ENCODE measurements at regions not wholly inside any gene's neighbourhood (a gene's known extent, or its start where the extent isn't known, plus 50 kb on each side); places are given as distances from the start of the nearest gene placed in this dataset.
"Not testable (repeated sequence)": the region's sequence is repeated elsewhere in the genome, so short reads cannot be mapped to it uniquely, and the experiment has no call there.

- H3K27me3 Mint-ChIP-seq; H3K36me3 Mint-ChIP-seq (ENCODE audit: insufficient read depth); H3K27ac Mint-ChIP-seq (ENCODE audit: low read depth); H3K4me1 Mint-ChIP-seq; H3K4me3 Mint-ChIP-seq; DNase-seq (ENCODE audit: low spot score in 2 of 2); ATAC-seq (replicated peaks; ENCODE audit: extremely low read depth, poor library complexity, severe bottlenecking): not testable (repeated sequence)
- peaks cover 11% of the 10 kb centered on the region for H3K9me3 Mint-ChIP-seq
Observed at GRCh38 chr1:196021174-196021573, 587.1 kb downstream of the KCNT2 start.

GRCh38 chr1:196009362-196009761 is 598.9 kb downstream of the KCNT2 start:
- Mint-ChIP-seq H3K4me3 (no peak overlapping the region), H3K27me3 (no peaks in the 10 kb centered on the region), H3K4me1 (no peaks in the 10 kb centered on the region), H3K27ac (ENCODE audit: low read depth) (no peak overlapping the region), H3K36me3 (ENCODE audit: insufficient read depth) (no peaks in the 10 kb centered on the region), H3K9me3 (peaks cover 5% of the 10 kb centered on the region)
- no peak for ATAC-seq (replicated peaks; ENCODE audit: extremely low read depth, poor library complexity, severe bottlenecking)
- no peak for DNase-seq (ENCODE audit: low spot score in 2 of 2)

- Mint-ChIP-seq H3K27me3 (no peaks in the 10 kb centered on the region), H3K9me3 (no peaks in the 10 kb centered on the region), H3K4me1 (no peaks in the 10 kb centered on the region), H3K27ac (ENCODE audit: low read depth) (no peak overlapping the region), H3K4me3 (no peak overlapping the region), H3K36me3 (ENCODE audit: insufficient read depth) (no peaks in the 10 kb centered on the region)
- DNase-seq (ENCODE audit: low spot score in 2 of 2) = no peak
- no peak for ATAC-seq (replicated peaks; ENCODE audit: extremely low read depth, poor library complexity, severe bottlenecking)
Observed at GRCh38 chr1:196007763-196008162, 600.5 kb downstream of the KCNT2 start.

GRCh38 chr1:196005426-196005825 is 602.8 kb downstream of the KCNT2 start:
- DNase-seq (ENCODE audit: low spot score in 2 of 2) (no peak), ATAC-seq (replicated peaks; ENCODE audit: extremely low read depth, poor library complexity, severe bottlenecking) (no peak)
- Mint-ChIP-seq H3K27me3 (no peaks in the 10 kb centered on the region), H3K27ac (ENCODE audit: low read depth) (no peak overlapping the region), H3K4me1 (no peaks in the 10 kb centered on the region), H3K36me3 (ENCODE audit: insufficient read depth) (no peaks in the 10 kb centered on the region), H3K9me3 (peaks cover 8% of the 10 kb centered on the region), H3K4me3 (no peak overlapping the region)

DNA sequence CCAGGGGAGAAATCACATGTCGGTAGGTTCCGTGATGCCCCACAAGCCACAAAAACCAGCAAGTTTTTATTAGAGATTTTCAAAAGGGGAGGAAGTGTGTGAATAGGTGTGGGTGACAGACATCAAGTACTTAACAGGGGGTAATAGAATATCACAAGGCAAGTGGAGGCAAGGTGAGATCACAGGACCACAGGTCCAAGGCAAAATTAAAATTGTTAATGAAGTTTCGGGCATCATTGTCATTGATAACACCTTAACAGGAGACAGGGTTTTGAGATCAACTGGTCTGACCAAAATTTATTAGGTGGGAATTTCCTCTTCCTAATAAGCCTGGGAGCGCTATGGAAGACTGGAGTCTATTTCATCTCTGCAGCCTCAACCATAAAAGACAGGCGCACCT is 603.9 kb downstream of the KCNT2 start:
- not testable (repeated sequence) for H3K4me3 Mint-ChIP-seq; H3K4me1 Mint-ChIP-seq; H3K36me3 Mint-ChIP-seq (ENCODE audit: insufficient read depth); DNase-seq (ENCODE audit: low spot score in 2 of 2); H3K27me3 Mint-ChIP-seq; ATAC-seq (replicated peaks; ENCODE audit: extremely low read depth, poor library complexity, severe bottlenecking); H3K27ac Mint-ChIP-seq (ENCODE audit: low read depth)
- peaks cover 13% of the 10 kb centered on the region for H3K9me3 Mint-ChIP-seq

DNA sequence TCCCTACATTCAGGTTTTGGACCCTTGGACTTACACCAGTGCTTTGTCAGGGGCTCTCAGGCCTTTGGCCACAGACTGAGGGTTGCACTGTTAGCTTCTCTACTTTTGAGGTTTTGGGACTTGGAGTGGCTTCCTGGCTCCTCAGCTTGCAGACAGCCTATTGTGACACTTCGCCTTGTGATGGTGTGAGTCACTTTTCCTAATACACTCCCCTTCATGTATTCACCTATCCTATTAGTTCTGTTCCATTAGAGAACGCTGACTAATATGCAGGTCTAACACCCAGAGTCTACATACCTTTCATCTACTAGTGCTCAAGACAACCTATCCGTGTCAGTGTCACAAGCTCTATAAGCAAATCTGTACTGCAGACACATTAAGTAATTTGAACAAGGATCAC is 605.3 kb downstream of the KCNT2 start:
- ATAC-seq (replicated peaks; ENCODE audit: extremely low read depth, poor library complexity, severe bottlenecking) (no peak), DNase-seq (ENCODE audit: low spot score in 2 of 2) (no peak)
- Mint-ChIP-seq H3K27me3 (no peaks in the 10 kb centered on the region), H3K27ac (ENCODE audit: low read depth) (no peak overlapping the region), H3K9me3 (peaks cover 16% of the 10 kb centered on the region), H3K4me3 (no peak overlapping the region), H3K36me3 (ENCODE audit: insufficient read depth) (no peaks in the 10 kb centered on the region), H3K4me1 (no peaks in the 10 kb centered on the region)

GRCh38 chr1:196002296-196002695 is 605.9 kb downstream of the KCNT2 start:
- not testable (repeated sequence) for DNase-seq (ENCODE audit: low spot score in 2 of 2); H3K4me3 Mint-ChIP-seq; ATAC-seq (replicated peaks; ENCODE audit: extremely low read depth, poor library complexity, severe bottlenecking); H3K36me3 Mint-ChIP-seq (ENCODE audit: insufficient read depth); H3K4me1 Mint-ChIP-seq; H3K27me3 Mint-ChIP-seq; H3K27ac Mint-ChIP-seq (ENCODE audit: low read depth)
- peaks cover 16% of the 10 kb centered on the region for H3K9me3 Mint-ChIP-seq

DNA sequence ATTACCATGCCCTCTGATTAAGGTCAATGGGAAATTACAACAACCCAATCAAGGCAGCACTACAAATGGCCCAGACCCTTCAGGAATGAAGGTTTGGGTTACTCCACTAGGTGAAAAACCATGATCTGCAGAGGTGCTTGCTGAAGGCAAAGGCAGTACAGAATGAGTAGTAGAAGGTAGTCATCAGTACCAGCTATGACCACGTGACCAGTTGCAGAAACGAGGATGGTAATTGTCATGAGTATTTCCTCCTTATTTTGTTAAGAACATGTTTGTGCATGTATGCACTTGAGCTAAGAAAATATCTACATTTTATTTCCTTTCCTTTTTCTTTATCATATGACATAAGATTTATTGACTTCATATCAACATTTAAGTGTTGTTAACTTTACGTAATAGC is 607.1 kb downstream of the KCNT2 start:
- peaks cover 16% of the 10 kb centered on the region for H3K9me3 Mint-ChIP-seq
- ATAC-seq (replicated peaks; ENCODE audit: extremely low read depth, poor library complexity, severe bottlenecking) (no peak), DNase-seq (ENCODE audit: low spot score in 2 of 2) (no peak)
- no peaks in the 10 kb centered on the region for H3K36me3 Mint-ChIP-seq (ENCODE audit: insufficient read depth)
- H3K4me1 Mint-ChIP-seq = no peaks in the 10 kb centered on the region
- H3K27me3 Mint-ChIP-seq = no peaks in the 10 kb centered on the region
- no peak overlapping the region for H3K4me3 Mint-ChIP-seq
- H3K27ac Mint-ChIP-seq (ENCODE audit: low read depth) = no peak overlapping the region

- peaks cover 16% of the 10 kb centered on the region for H3K9me3 Mint-ChIP-seq
- no peaks in the 10 kb centered on the region for H3K27me3 Mint-ChIP-seq
- DNase-seq (ENCODE audit: low spot score in 2 of 2) (no peak), ATAC-seq (replicated peaks; ENCODE audit: extremely low read depth, poor library complexity, severe bottlenecking) (no peak)
- no peaks in the 10 kb centered on the region for H3K36me3 Mint-ChIP-seq (ENCODE audit: insufficient read depth)
- no peak overlapping the region for H3K27ac Mint-ChIP-seq (ENCODE audit: low read depth)
- no peak overlapping the region for H3K4me3 Mint-ChIP-seq
- H3K4me1 Mint-ChIP-seq = no peaks in the 10 kb centered on the region
Observed at GRCh38 chr1:195999022-195999421, 609.2 kb downstream of the KCNT2 start.

DNA sequence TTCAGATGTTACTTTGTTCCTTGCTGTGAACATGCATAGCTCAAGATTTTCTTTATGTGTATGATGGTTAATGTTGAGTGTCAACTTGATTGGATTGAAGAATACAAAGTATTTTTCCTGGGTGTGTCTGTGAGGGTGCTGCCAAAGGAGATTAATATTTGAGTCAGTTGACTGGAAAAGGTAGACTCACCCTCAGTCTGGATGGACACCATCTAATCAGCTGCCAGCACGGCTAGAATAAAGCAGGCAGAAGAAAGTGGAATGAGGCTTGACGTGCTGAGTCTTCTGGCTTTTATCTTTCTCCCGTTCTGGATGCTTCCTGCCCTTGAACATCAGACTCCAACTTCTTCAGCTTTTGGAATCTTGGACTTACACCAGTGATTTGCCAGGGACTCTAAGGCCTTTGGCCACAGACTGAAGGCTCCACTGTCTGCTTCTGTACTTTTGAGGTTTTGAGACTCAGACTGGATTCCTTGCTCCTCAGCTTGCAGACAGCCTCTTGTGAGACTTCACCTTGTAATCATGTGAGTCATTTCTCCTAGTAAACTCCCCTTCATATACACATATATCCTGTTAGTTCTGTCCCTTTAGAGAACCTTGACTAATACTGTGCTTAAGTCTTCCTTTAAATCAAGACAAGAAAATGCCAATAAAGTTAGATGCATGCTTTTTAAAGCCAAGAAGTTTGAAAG is 626.6 kb downstream of the KCNT2 start:
- peaks cover 2% of the 10 kb centered on the region for H3K36me3 Mint-ChIP-seq (ENCODE audit: insufficient read depth)
- H3K4me1 Mint-ChIP-seq = no peaks in the 10 kb centered on the region
- no peak for ATAC-seq (replicated peaks; ENCODE audit: extremely low read depth, poor library complexity, severe bottlenecking)
- H3K27me3 Mint-ChIP-seq = no peaks in the 10 kb centered on the region
- H3K27ac Mint-ChIP-seq (ENCODE audit: low read depth) = no peak overlapping the region
- peaks cover 13% of the 10 kb centered on the region for H3K9me3 Mint-ChIP-seq
- no peak for DNase-seq (ENCODE audit: low spot score in 2 of 2)
- H3K4me3 Mint-ChIP-seq = no peak overlapping the region

GRCh38 chr1:195979646-195980045 is 628.6 kb downstream of the KCNT2 start:
- Mint-ChIP-seq H3K9me3 (peaks cover 13% of the 10 kb centered on the region), H3K4me1 (no peaks in the 10 kb centered on the region), H3K36me3 (ENCODE audit: insufficient read depth) (peaks cover 2% of the 10 kb centered on the region), H3K27me3 (no peaks in the 10 kb centered on the region), H3K4me3 (no peak overlapping the region), H3K27ac (ENCODE audit: low read depth) (no peak overlapping the region)
- DNase-seq (ENCODE audit: low spot score in 2 of 2) = no peak
- ATAC-seq (replicated peaks; ENCODE audit: extremely low read depth, poor library complexity, severe bottlenecking) = no peak

DNA sequence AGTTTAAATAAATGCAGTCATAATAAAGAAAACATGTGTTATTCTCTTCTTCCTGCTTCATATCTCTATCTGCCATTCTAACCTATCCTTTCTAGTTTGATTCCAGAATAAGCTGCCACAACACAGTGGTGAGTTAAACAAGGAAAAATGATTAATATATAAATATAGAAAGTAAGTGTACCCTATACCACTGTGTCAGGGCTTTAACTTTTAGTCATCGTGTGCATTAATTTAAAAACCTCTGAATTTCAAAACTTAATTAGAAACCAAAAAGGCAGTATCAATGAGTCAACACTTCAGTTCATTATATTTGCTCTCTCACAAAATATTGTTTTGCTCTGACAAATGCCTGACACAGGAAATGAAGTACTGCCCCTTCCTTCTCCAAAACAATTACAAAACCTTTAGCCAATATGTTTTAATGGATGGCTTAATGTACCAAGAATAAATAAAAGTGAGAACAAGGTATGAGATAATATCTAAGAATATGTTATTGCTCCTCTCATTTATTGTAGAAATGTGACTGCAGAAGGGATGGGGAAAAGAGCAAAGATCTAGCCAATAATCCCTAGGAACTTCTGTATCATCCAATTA is 634.8 kb downstream of the KCNT2 start:
- DNase-seq (ENCODE audit: low spot score in 2 of 2) (no peak), ATAC-seq (replicated peaks; ENCODE audit: extremely low read depth, poor library complexity, severe bottlenecking) (no peak)
- no peak overlapping the region for H3K27ac Mint-ChIP-seq (ENCODE audit: low read depth)
- no peak overlapping the region for H3K4me3 Mint-ChIP-seq
- peaks cover 4% of the 10 kb centered on the region for H3K9me3 Mint-ChIP-seq
- H3K36me3 Mint-ChIP-seq (ENCODE audit: insufficient read depth) = peaks cover 1% of the 10 kb centered on the region
- H3K4me1 Mint-ChIP-seq = no peaks in the 10 kb centered on the region
- no peaks in the 10 kb centered on the region for H3K27me3 Mint-ChIP-seq

- ATAC-seq (replicated peaks; ENCODE audit: extremely low read depth, poor library complexity, severe bottlenecking) = no peak
Observed at GRCh38 chr1:195971589-195971988, 636.7 kb downstream of the KCNT2 start.

More at GRCh38 chr1:195971589-195971988, 636.7 kb downstream of the KCNT2 start:
- no peak overlapping the region for H3K4me3 Mint-ChIP-seq
- H3K4me1 Mint-ChIP-seq = no peaks in the 10 kb centered on the region
- peaks cover 1% of the 10 kb centered on the region for H3K36me3 Mint-ChIP-seq (ENCODE audit: insufficient read depth)
- no peaks in the 10 kb centered on the region for H3K27me3 Mint-ChIP-seq
- no peak for DNase-seq (ENCODE audit: low spot score in 2 of 2)
- peaks cover 4% of the 10 kb centered on the region for H3K9me3 Mint-ChIP-seq
- no peak overlapping the region for H3K27ac Mint-ChIP-seq (ENCODE audit: low read depth)
